ENCODE measurements at regions not wholly inside any gene's neighbourhood (a gene's known extent, or its start where the extent isn't known, plus 50 kb on each side); places are given as distances from the start of the nearest gene placed in this dataset.
"Not testable (repeated sequence)": the region's sequence is repeated elsewhere in the genome, so short reads cannot be mapped to it uniquely, and the experiment has no call there.

DNA sequence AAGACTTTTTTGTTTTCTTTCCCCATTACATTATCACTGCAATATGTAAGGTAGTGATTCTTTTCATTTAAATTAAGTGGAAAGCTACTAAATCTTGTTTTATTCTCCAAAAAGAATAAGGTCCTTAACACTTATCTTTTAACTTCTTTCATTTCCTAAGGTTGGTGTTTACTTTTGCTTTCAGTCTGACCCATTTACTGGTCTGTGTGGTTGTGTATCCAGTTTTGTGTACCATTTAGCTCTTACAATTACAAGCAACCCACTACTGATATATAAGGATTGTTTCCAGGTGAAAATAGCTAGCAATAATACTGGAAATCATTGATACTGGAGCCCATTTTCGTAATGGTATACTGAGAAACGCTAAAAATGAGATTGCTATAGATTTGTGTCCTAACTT lies 123.1 kb upstream of the CXorf66 start:
- Histone ChIP-seq H3K36me3 (ENCODE audit: insufficient read depth) (no peaks in the 10 kb centered on the region), H3K27ac (peak overlapping the region; percentile 46; the same call in 1 of the 2 replicates), H2AFZ (ENCODE audit: low read depth) (peak overlapping the region; percentile 50), H4K20me1 (ENCODE audit: insufficient read depth) (no peaks in the 10 kb centered on the region), H3K79me2 (ENCODE audit: insufficient read depth, low read depth) (no peaks in the 10 kb centered on the region), H3K4me2 (peak overlapping the region; percentile 60), H3K4me3 (IDR thresholded peaks at IDR 0.05; ENCODE audit: insufficient read depth, low read depth, low read length) (no peak overlapping the region), H3K4me1 (ENCODE audit: low read depth, poor library complexity, severe bottlenecking) (peaks cover 49% of the 10 kb centered on the region), H3K27me3 (ENCODE audit: insufficient read depth, low read depth) (no peaks in the 10 kb centered on the region), H3K9ac (no peak overlapping the region)
- TF ChIP-seq, protein P1, sequence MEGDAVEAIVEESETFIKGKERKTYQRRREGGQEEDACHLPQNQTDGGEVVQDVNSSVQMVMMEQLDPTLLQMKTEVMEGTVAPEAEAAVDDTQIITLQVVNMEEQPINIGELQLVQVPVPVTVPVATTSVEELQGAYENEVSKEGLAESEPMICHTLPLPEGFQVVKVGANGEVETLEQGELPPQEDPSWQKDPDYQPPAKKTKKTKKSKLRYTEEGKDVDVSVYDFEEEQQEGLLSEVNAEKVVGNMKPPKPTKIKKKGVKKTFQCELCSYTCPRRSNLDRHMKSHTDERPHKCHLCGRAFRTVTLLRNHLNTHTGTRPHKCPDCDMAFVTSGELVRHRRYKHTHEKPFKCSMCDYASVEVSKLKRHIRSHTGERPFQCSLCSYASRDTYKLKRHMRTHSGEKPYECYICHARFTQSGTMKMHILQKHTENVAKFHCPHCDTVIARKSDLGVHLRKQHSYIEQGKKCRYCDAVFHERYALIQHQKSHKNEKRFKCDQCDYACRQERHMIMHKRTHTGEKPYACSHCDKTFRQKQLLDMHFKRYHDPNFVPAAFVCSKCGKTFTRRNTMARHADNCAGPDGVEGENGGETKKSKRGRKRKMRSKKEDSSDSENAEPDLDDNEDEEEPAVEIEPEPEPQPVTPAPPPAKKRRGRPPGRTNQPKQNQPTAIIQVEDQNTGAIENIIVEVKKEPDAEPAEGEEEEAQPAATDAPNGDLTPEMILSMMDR (conservative IDR thresholded peaks at IDR 0.05; ENCODE audit: low read depth, low read length), result no peak

DNA sequence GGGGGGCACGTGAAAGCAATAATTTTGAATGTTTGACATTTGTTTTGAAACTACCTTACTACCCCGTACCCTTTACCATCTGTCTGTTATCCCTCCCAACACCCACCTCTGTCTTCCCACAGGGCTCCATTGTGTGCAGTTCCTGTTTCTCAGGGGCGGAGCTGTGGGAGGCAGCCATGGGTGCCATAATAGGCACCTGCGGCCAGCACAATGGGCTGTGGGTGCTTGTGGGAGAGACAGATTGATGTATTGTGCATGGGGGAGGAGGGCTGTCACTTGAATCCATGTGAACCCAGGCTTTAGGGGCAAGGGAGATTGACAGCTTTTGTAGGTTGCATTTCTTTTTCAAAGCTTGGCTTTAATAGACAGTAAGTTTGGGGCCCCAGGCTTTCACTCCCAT lies 122.6 kb upstream of the CXorf66 start:
- Histone ChIP-seq H3K27ac (peak overlapping the region; percentile 46; the same call in 1 of the 2 replicates), H3K9ac (no peak overlapping the region), H2AFZ (ENCODE audit: low read depth) (peak overlapping the region; percentile 50), H3K36me3 (ENCODE audit: insufficient read depth) (no peaks in the 10 kb centered on the region), H3K27me3 (ENCODE audit: insufficient read depth, low read depth) (no peaks in the 10 kb centered on the region), H3K79me2 (ENCODE audit: insufficient read depth, low read depth) (no peaks in the 10 kb centered on the region), H4K20me1 (ENCODE audit: insufficient read depth) (no peaks in the 10 kb centered on the region), H3K4me2 (peak overlapping the region; percentile 60), H3K4me3 (IDR thresholded peaks at IDR 0.05; ENCODE audit: insufficient read depth, low read depth, low read length) (no peak overlapping the region), H3K4me1 (ENCODE audit: low read depth, poor library complexity, severe bottlenecking) (peaks cover 49% of the 10 kb centered on the region)
- TF ChIP-seq, protein P1 (conservative IDR thresholded peaks at IDR 0.05; ENCODE audit: low read depth, low read length), result no peak

DNA sequence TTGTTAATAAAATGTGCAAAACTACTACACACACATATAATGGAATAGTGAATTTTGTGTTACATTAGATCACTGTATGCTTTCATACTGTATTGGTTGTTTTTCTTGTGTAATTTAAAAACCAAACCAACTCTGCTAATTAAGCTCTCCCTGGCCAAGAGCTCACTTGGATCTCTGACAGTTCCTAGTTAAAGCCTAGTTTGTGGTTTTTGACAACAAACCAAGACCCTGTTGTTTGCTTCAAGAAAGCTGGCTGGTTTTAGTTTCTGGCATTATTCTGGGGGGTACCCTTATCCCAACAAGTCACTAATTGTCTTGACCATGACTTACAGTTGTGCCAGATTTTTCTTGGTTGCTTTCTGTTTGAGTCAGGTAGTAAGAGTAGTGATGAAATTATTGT lies 121.4 kb upstream of the CXorf66 start:
- Histone ChIP-seq H3K4me3 (IDR thresholded peaks at IDR 0.05; ENCODE audit: insufficient read depth, low read depth, low read length) (no peak overlapping the region), H3K27me3 (ENCODE audit: insufficient read depth, low read depth) (no peaks in the 10 kb centered on the region), H2AFZ (ENCODE audit: low read depth) (no peak overlapping the region), H3K4me2 (no peak overlapping the region; the same call in 1 of the 2 replicates), H3K27ac (peak overlapping the region; percentile 46; the same call in 1 of the 2 replicates), H3K79me2 (ENCODE audit: insufficient read depth, low read depth) (no peaks in the 10 kb centered on the region), H3K36me3 (ENCODE audit: insufficient read depth) (no peaks in the 10 kb centered on the region), H4K20me1 (ENCODE audit: insufficient read depth) (no peaks in the 10 kb centered on the region), H3K9ac (no peak overlapping the region), H3K4me1 (ENCODE audit: low read depth, poor library complexity, severe bottlenecking) (peaks cover 49% of the 10 kb centered on the region)
- TF ChIP-seq, protein P1 (conservative IDR thresholded peaks at IDR 0.05; ENCODE audit: low read depth, low read length), result no peak

DNA sequence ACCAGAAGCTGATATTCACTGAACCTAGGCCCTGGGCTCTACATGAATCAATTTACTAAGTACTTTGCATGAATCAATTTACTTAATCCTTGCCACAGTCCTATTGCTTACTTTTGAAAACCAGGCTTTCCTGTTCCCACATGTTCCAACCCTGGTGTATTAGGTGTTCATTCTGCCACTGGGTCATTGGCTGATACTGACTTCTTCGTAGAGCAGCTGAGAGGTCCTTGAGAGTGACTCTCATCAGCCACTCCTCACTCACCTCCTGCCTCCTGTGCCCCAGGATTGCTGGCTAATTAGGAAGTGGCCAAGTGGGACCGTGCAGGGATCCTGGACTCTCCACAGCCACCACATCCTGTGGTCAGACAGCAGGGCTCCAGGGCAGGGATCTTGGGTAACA lies 109.5 kb upstream of the CXorf66 start:
- not testable (repeated sequence) for H2AFZ ChIP-seq (ENCODE audit: low read depth); H3K36me3 ChIP-seq (ENCODE audit: insufficient read depth); H3K4me2 ChIP-seq; H3K9ac ChIP-seq; H4K20me1 ChIP-seq (ENCODE audit: insufficient read depth); H3K79me2 ChIP-seq (ENCODE audit: insufficient read depth, low read depth); H3K27ac ChIP-seq; H3K4me3 ChIP-seq (IDR thresholded peaks at IDR 0.05; ENCODE audit: insufficient read depth, low read depth, low read length); H3K4me1 ChIP-seq (ENCODE audit: low read depth, poor library complexity, severe bottlenecking); H3K27me3 ChIP-seq (ENCODE audit: insufficient read depth, low read depth)

DNA sequence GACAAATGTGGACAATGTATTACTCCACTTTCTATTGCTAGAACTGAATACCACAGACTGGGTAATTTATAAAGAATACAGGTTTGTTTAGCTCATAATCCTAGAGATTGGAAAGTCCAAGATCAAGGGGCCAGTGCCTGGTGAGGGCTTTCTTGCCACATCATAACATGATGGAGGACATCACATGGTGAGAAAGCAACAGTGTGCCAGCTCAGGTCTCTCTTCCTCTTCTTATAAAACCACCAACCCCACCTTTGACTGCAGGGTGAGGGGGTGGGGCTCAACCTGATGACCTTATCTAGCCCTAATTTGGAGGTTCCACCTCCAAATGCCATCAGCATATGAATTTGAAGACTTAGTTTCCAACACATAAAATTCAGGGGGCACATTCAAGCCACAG lies 105.7 kb upstream of the CXorf66 start:
- Histone ChIP-seq H3K79me2 (ENCODE audit: insufficient read depth, low read depth) (no peaks in the 10 kb centered on the region), H3K4me2 (no peak overlapping the region), H3K36me3 (ENCODE audit: insufficient read depth) (no peaks in the 10 kb centered on the region), H3K9ac (no peak overlapping the region), H3K27ac (no peak overlapping the region), H4K20me1 (ENCODE audit: insufficient read depth) (no peaks in the 10 kb centered on the region), H2AFZ (ENCODE audit: low read depth) (no peak overlapping the region), H3K4me3 (IDR thresholded peaks at IDR 0.05; ENCODE audit: insufficient read depth, low read depth, low read length) (no peak overlapping the region), H3K27me3 (ENCODE audit: insufficient read depth, low read depth) (no peaks in the 10 kb centered on the region), H3K4me1 (ENCODE audit: low read depth, poor library complexity, severe bottlenecking) (peaks cover 5% of the 10 kb centered on the region)
- TF ChIP-seq, protein P1 (conservative IDR thresholded peaks at IDR 0.05; ENCODE audit: low read depth, low read length), result no peak

Data from KMS-11 (cell line).